ENCODE measurements at regions not wholly inside any gene's neighbourhood (a gene's known extent, or its start where the extent isn't known, plus 50 kb on each side); places are given as distances from the start of the nearest gene placed in this dataset.

- no peak for TF ChIP-seq CTCF (IDR thresholded peaks at IDR 0.05)
- TF ChIP-seq POLR2A (IDR thresholded peaks at IDR 0.05) = no peak
These were observed 224.2 kb upstream of the CTAGE1 start for GRCh38 chr18:22641958-22642357.

Measured in lower leg skin (tissue), 3 donors.